ENCODE measurements at regions not wholly inside any gene's neighbourhood (a gene's known extent, or its start where the extent isn't known, plus 50 kb on each side); places are given as distances from the start of the nearest gene placed in this dataset.

GRCh38 chr7:136347488-136347887 is 370.3 kb upstream of the MTPN start:
- H3K79me2 ChIP-seq (ENCODE audit: insufficient read depth, low read length): no peaks in the 10 kb centered on the region

GRCh38 chr7:136342251-136342650 is 365.1 kb upstream of the MTPN start:
- H3K9me3 ChIP-seq (ENCODE audit: low read length): no peaks in the 10 kb centered on the region
- no peak overlapping the region for H3K4me2 ChIP-seq (ENCODE audit: low read length)
- H3K4me3 ChIP-seq (ENCODE audit: low read depth, low read length, poor library complexity, severe bottlenecking): no peak overlapping the region
- peaks cover 1% of the 10 kb centered on the region for H3K4me1 ChIP-seq (ENCODE audit: insufficient read depth, low read length, severe bottlenecking)
- H4K20me1 ChIP-seq (ENCODE audit: insufficient read depth, low read length): no peaks in the 10 kb centered on the region
- no peaks in the 10 kb centered on the region for H3K27me3 ChIP-seq (ENCODE audit: insufficient read depth, low read length)
- no peak overlapping the region for H2AFZ ChIP-seq (ENCODE audit: low read length)
- H3K9me2 ChIP-seq (ENCODE audit: low read depth, low read length): no peaks in the 10 kb centered on the region
- H3K79me2 ChIP-seq (ENCODE audit: insufficient read depth, low read length): no peaks in the 10 kb centered on the region
- H3K9ac ChIP-seq (ENCODE audit: low read length): no peak overlapping the region
- no peaks in the 10 kb centered on the region for H3F3A ChIP-seq (ENCODE audit: insufficient read depth, low read length)
- TF ChIP-seq EZH2 (IDR thresholded peaks at IDR 0.05; ENCODE audit: borderline replicate concordance, low read length) (no peak), CTCF (IDR thresholded peaks at IDR 0.05; ENCODE audit: low read length) (no peak)
- H3K36me3 ChIP-seq (ENCODE audit: insufficient read depth, low read length): no peaks in the 10 kb centered on the region
- H3K27ac ChIP-seq (ENCODE audit: low read depth, low read length, poor library complexity, severe bottlenecking): no peak overlapping the region

More at GRCh38 chr7:136347488-136347887, 370.3 kb upstream of the MTPN start:
- Histone ChIP-seq H3K4me1 (ENCODE audit: insufficient read depth, low read length, severe bottlenecking) (peaks cover 38% of the 10 kb centered on the region), H4K20me1 (ENCODE audit: insufficient read depth, low read length) (no peaks in the 10 kb centered on the region), H3K27me3 (ENCODE audit: insufficient read depth, low read length) (no peaks in the 10 kb centered on the region), H3K4me2 (ENCODE audit: low read length) (no peak overlapping the region), H3K27ac (ENCODE audit: low read depth, low read length, poor library complexity, severe bottlenecking) (no peak overlapping the region), H3K9ac (ENCODE audit: low read length) (no peak overlapping the region), H3K4me3 (ENCODE audit: low read depth, low read length, poor library complexity, severe bottlenecking) (no peak overlapping the region), H3K9me2 (ENCODE audit: low read depth, low read length) (no peaks in the 10 kb centered on the region), H3K36me3 (ENCODE audit: insufficient read depth, low read length) (no peaks in the 10 kb centered on the region), H2AFZ (ENCODE audit: low read length) (no peak overlapping the region), H3F3A (ENCODE audit: insufficient read depth, low read length) (no peaks in the 10 kb centered on the region), H3K9me3 (ENCODE audit: low read length) (no peaks in the 10 kb centered on the region)
- TF ChIP-seq CTCF (IDR thresholded peaks at IDR 0.05; ENCODE audit: low read length) (no peak), EZH2 (IDR thresholded peaks at IDR 0.05; ENCODE audit: borderline replicate concordance, low read length) (no peak)

- Histone ChIP-seq H3K9me2 (ENCODE audit: low read depth, low read length) (no peaks in the 10 kb centered on the region), H3K9ac (ENCODE audit: low read length) (no peak overlapping the region), H3K27ac (ENCODE audit: low read depth, low read length, poor library complexity, severe bottlenecking) (no peak overlapping the region), H3F3A (ENCODE audit: insufficient read depth, low read length) (no peaks in the 10 kb centered on the region), H3K27me3 (ENCODE audit: insufficient read depth, low read length) (no peaks in the 10 kb centered on the region), H3K9me3 (ENCODE audit: low read length) (no peaks in the 10 kb centered on the region), H3K79me2 (ENCODE audit: insufficient read depth, low read length) (no peaks in the 10 kb centered on the region), H3K36me3 (ENCODE audit: insufficient read depth, low read length) (no peaks in the 10 kb centered on the region), H4K20me1 (ENCODE audit: insufficient read depth, low read length) (no peaks in the 10 kb centered on the region), H3K4me3 (ENCODE audit: low read depth, low read length, poor library complexity, severe bottlenecking) (no peak overlapping the region), H3K4me2 (ENCODE audit: low read length) (no peak overlapping the region), H3K4me1 (ENCODE audit: insufficient read depth, low read length, severe bottlenecking) (no peaks in the 10 kb centered on the region), H2AFZ (ENCODE audit: low read length) (no peak overlapping the region)
- TF ChIP-seq EZH2 (IDR thresholded peaks at IDR 0.05; ENCODE audit: borderline replicate concordance, low read length) (no peak), CTCF (IDR thresholded peaks at IDR 0.05; ENCODE audit: low read length) (no peak)
Measured at GRCh38 chr7:136339464-136339863, 362.3 kb upstream of the MTPN start.

Measured in OCI-LY1 (cell line).